GM13977 (cell line): ENCODE measurements at regions not wholly inside any gene's neighbourhood (a gene's known extent, or its start where the extent isn't known, plus 50 kb on each side); places are given as distances from the start of the nearest gene placed in this dataset.

Experiments
- DNase-seq: peaks from one replicate; pipeline ENCODE4 v3.0.0; 2012; ENCODE audit warnings: low spot score
- in situ Hi-C: fragments of 300-500 bp; cut with MboI; formaldehyde crosslinking; loops from one replicate; pipeline ENCODE4 v1.12.0; 2022; ENCODE audit warnings: low sequenced_read_pairs, low pct_unique_long_range_greater_than_20kb, mixed read lengths, inconsistent platforms; ENCODE audit not compliant: unreplicated experiment
- TF ChIP-seq, protein P1 (sequence below): IDR thresholded peaks from 2 replicates; pipeline ENCODE4 v1.5.1; 2012; ENCODE audit warnings: mild to moderate bottlenecking, control low read depth; ENCODE audit not compliant: insufficient read depth; ENCODE audit errors: extremely low read depth, missing control alignments

DNA sequence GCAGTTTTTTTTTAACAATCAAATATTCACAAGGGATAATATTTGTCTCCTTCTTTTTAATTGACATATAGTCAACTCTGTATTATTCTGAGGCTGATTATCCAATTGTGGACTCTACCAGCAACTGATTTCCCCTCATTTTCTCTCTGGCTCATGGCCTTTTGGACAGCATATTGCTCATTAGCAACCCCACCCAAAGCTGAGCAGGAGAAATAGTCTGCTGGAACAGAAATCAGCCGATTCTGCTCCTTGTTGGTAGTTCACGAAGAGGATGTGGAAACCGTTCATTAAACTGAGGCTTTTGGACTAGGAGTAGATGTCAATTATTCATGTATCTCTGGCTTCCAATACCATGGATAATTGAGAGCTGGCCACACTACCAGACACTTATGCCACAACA lies 428.4 kb upstream of the INTU start:
- no peak for DNase-seq
- TF ChIP-seq, protein P1, sequence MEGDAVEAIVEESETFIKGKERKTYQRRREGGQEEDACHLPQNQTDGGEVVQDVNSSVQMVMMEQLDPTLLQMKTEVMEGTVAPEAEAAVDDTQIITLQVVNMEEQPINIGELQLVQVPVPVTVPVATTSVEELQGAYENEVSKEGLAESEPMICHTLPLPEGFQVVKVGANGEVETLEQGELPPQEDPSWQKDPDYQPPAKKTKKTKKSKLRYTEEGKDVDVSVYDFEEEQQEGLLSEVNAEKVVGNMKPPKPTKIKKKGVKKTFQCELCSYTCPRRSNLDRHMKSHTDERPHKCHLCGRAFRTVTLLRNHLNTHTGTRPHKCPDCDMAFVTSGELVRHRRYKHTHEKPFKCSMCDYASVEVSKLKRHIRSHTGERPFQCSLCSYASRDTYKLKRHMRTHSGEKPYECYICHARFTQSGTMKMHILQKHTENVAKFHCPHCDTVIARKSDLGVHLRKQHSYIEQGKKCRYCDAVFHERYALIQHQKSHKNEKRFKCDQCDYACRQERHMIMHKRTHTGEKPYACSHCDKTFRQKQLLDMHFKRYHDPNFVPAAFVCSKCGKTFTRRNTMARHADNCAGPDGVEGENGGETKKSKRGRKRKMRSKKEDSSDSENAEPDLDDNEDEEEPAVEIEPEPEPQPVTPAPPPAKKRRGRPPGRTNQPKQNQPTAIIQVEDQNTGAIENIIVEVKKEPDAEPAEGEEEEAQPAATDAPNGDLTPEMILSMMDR, result no peak
- in situ Hi-C loops, result no loop called here

DNA sequence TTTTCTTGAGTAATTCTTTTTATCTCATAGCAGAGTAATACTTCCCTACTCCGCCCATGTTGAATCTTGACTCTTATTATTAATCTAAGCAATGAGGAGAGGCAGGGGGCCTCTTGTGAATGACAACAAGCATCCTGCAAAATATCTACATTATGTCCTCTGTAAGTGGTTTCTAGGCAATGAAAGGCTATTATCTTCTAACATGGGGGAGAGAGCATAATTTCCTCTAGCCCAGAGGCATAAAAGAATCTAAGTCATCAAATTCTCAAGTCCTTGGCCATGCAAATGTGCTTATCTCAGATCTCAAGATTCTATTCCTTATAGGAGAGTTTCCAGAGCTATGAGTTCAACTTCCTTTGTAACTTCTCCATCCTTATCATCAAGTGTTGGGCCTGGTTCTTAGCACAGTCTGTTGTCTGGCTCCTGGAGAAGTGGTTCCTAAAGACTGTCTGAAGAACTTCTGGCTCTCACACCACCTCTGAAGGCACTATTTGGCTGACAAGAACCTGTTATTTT lies 423.1 kb upstream of the INTU start:
- DNase-seq, result no peak
- in situ Hi-C loops, result no loop called here
- TF ChIP-seq, protein P1, result no peak

DNA sequence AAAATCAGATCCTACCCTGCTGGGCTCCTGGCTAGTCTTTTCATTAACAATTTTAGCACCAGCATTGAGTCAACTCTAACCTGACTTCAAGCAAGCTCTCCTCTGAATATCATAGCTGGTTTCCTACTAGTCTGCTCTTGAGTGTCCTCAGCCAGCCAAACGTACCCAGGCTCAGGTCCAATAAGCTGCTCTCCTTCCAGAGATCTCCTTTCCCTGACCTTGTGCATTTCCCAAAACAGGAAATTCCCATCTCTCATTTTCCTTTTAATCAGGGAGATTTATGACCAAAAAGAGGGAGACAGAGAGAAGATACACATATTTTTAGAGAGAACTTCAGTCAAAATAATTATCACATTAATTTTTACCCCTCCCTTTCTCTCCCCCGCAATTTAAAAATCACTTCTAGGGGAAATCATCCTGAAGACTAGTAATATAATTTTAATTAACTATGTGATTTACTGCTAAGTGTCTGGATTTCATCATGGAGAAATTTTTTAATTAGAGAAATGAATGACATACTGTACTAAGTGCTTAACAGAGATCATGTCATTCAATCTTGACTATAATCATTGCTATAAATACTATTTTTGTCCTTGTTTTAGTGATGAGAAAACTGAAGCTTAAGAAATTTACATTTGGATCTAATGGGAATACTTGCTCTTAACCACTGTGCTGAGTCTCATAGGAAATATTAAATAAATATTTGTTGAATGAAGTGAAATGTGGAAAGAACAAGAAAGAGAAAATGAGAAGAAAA lies 421.7 kb upstream of the INTU start:
- DNase-seq, result no peak
- in situ Hi-C loops, result no loop called here
- TF ChIP-seq, protein P1, result no peak

DNA sequence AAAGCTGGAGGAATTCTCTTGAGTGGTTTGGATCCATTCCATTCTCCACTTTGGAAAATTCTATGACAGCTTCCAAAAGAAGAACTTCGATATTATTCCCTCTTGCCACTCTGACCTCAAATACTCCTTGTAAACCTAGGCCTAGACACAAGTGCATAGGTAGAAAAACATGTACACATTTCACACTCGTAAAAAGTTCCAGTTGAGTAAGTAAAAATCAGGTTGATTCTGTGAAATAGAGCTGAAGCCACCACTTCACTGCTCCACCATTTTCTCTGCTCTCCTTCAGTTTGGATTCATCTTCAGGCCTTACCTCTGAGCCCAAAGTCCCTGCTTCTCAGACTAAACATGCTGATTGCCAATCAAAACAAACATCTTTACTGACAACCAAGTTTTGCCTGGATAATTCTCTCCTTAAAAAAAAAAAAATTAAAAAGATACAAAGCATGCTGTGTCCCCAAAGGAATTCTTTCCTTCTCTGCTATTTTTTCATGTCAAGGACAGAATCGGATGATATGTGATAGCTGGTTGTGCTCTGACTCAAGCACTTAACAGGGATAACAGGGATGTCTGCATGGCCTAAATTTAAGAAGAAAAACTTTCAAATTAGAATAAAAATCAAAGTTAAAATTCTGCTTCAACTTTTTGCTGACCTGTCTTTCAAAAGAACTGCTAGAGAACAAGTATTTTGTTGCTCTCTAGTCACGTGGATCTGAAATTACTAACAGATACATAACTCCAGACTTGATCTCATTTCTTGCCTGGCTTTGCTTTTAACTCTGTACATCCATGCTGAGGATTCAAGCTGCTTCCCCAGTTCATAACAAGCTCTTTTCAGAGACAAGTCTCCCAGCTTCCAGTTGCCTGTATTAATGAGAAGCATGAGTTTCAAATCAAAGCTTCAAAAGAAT lies 420.9 kb upstream of the INTU start:
- TF ChIP-seq, protein P1, result no peak
- in situ Hi-C loops, result no loop called here
- DNase-seq, result no peak

DNA sequence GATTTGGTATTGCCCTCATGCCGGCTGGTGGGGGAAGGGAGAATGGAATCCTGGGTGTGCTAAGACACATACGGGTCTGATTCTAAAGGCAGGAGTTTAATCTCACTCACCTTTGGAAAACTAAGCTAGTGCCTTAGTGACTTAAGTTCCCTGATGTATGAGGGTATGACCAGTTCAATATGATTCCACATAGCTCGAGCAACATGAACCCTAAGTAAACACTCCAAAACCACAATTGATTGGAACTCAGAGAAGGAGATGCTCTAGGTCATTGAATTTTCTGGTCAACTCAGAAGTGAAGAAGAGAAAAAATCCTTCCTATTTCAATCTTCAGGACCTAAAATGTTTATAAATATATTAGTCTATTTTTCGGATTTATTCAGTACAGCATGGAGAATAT lies 420.1 kb upstream of the INTU start:
- no peak for DNase-seq
- TF ChIP-seq, protein P1, result no peak
- in situ Hi-C loops, result no loop called here

DNA sequence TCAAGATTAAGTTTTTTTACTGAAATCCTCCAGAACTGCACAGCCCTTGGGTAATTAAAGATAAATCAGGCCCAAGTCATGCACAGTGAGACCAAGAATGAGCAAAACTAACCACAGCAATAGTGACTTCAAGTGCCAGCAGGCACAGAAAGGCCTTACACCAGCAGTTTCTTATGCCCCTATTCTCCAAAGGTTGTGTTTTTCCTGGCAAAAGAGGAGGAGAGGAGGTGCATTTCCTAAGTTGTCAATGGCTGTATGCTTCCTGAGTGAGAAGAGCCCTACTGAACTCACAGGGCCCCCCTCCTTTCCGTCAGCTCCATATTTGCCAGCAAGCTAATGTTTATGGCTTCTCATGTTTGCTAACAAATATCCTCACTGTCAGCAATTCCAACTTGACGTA lies 418.7 kb upstream of the INTU start:
- in situ Hi-C loops, result no loop called here
- TF ChIP-seq, protein P1, result no peak
- DNase-seq, result no peak
